Neuronal stem cell (in vitro differentiated cells): ENCODE measurements at regions not wholly inside any gene's neighbourhood (a gene's known extent, or its start where the extent isn't known, plus 50 kb on each side); places are given as distances from the start of the nearest gene placed in this dataset.

Experiments
- DNase-seq: peaks from one replicate; pipeline ENCODE4 v3.0.0-alpha.2; 2013; ENCODE audit warnings: low spot score
- H2AFZ ChIP-seq: one replicate; pipeline ENCODE4 v1.6.1; 2013; ENCODE audit warnings: mild to moderate bottlenecking, low read length, inconsistent platforms
- H2AK5ac ChIP-seq: 2 replicates; pipeline ENCODE4 v1.6.1; 2013; ENCODE audit warnings: low read depth, mild to moderate bottlenecking, inconsistent platforms, low read length, moderate library complexity, mixed read lengths
- H2BK120ac ChIP-seq: 2 replicates; pipeline ENCODE4 v1.6.1; 2013; ENCODE audit warnings: low read depth, mild to moderate bottlenecking, inconsistent platforms, low read length, moderate library complexity, mixed read lengths
- H2BK12ac ChIP-seq: one replicate; pipeline ENCODE4 v1.6.1; 2013; ENCODE audit warnings: low read length, inconsistent platforms
- H2BK15ac ChIP-seq: 2 replicates; pipeline ENCODE4 v1.6.1; 2013; ENCODE audit warnings: mild to moderate bottlenecking, low read length, inconsistent platforms, mixed read lengths
- H2BK5ac ChIP-seq: one replicate; pipeline ENCODE4 v1.6.1; 2013; ENCODE audit warnings: inconsistent platforms, mild to moderate bottlenecking, low read length, moderate library complexity
- H3K14ac ChIP-seq: one replicate; pipeline ENCODE4 v1.6.1; 2013; ENCODE audit warnings: low read length, inconsistent platforms
- H3K18ac ChIP-seq: 2 replicates; pipeline ENCODE4 v1.6.1; 2013; ENCODE audit warnings: low read length, inconsistent platforms
- H3K23ac ChIP-seq: 2 replicates; pipeline ENCODE4 v1.6.1; 2013; ENCODE audit warnings: low read depth, mild to moderate bottlenecking, mixed read lengths, low read length, inconsistent platforms; ENCODE audit not compliant: poor library complexity
- H3K27ac ChIP-seq: replicated peaks from 3 replicates; pipeline ENCODE4 v1.5.1; 2013; ENCODE audit warnings: low read length, inconsistent platforms
- H3K27me3 ChIP-seq, 3 experiments: 2 replicates each; pipeline ENCODE4 v1.6.1; 2013; ENCODE audit warnings: low read length in 3 of 3, mild to moderate bottlenecking in 2 of 3, inconsistent platforms in 1 of 3, low read depth in 1 of 3, mixed read lengths in 1 of 3, moderate library complexity in 1 of 3; ENCODE audit not compliant: control insufficient read depth in 3 of 3, insufficient read depth in 3 of 3
- H3K36me3 ChIP-seq, 2 donors: replicated peaks in 1 of 2; 2 replicates each; pipeline ENCODE4 v1.6.1; 2013; ENCODE audit warnings: low read length in 2 of 2; ENCODE audit not compliant: control insufficient read depth in 2 of 2, insufficient read depth in 2 of 2
- H3K4ac ChIP-seq: 2 replicates; pipeline ENCODE4 v1.6.1; 2013; ENCODE audit warnings: inconsistent platforms, mild to moderate bottlenecking, low read length, moderate library complexity
- H3K4me1 ChIP-seq, 2 donors: 1 replicate in 1 of 2; 2 replicates in 1 of 2; pipeline ENCODE4 v1.6.1; 2013; ENCODE audit warnings: low read length in 2 of 2, low read depth in 1 of 2; ENCODE audit not compliant: control insufficient read depth in 2 of 2, insufficient read depth in 1 of 2
- H3K4me2 ChIP-seq: one replicate; pipeline ENCODE4 v1.6.1; 2013; ENCODE audit warnings: mild to moderate bottlenecking, low read length, inconsistent platforms; ENCODE audit not compliant: insufficient read depth, poor library complexity, severe bottlenecking
- H3K4me3 ChIP-seq, 2 donors: 2 replicates each; pipeline ENCODE4 v1.5.1; 2013; ENCODE audit warnings: low read length in 2 of 2, mild to moderate bottlenecking in 2 of 2, inconsistent platforms in 1 of 2, moderate library complexity in 1 of 2
- H3K79me1 ChIP-seq: one replicate; pipeline ENCODE4 v1.6.1; 2013; ENCODE audit warnings: low read depth, mild to moderate bottlenecking, inconsistent platforms, low read length, moderate library complexity
- H3K9ac ChIP-seq: one replicate; pipeline ENCODE4 v1.6.1; 2013; ENCODE audit warnings: mild to moderate bottlenecking, low read depth, low read length, inconsistent platforms; ENCODE audit not compliant: poor library complexity
- H3K9me3 ChIP-seq, 2 donors: replicated peaks in 1 of 2; 2 replicates each; pipeline versions ENCODE3 to v1.6.1; 2013; ENCODE audit warnings: low read length in 2 of 2, mild to moderate bottlenecking in 2 of 2, inconsistent platforms in 1 of 2, low read depth in 1 of 2, mixed read lengths in 1 of 2, moderate library complexity in 1 of 2; ENCODE audit not compliant: control insufficient read depth in 2 of 2, insufficient read depth in 1 of 2
- H4K8ac ChIP-seq: one replicate; pipeline ENCODE4 v1.6.1; 2013; ENCODE audit warnings: low read depth, mild to moderate bottlenecking, inconsistent platforms, low read length, moderate library complexity
- H4K91ac ChIP-seq: one replicate; pipeline ENCODE4 v1.6.1; 2013; ENCODE audit warnings: low read length, low read depth, mild to moderate bottlenecking, inconsistent platforms; ENCODE audit not compliant: poor library complexity
- WGBS, 2 donors: extraction: QIAGEN DNeasy Blood & Tissue Kit; methylation state at CpG; one replicate each; pipeline ENCODE4 v1.1.7; 2013; ENCODE audit warnings: missing lambda C conversion rate in 2 of 2, mixed read lengths in 1 of 2; ENCODE audit not compliant: insufficient read length in 2 of 2, insufficient replicate concordance in 1 of 2; ENCODE audit errors: extremely low coverage in 2 of 2; 5-methylcytosine and 5-hydroxymethylcytosine counted together

DNA sequence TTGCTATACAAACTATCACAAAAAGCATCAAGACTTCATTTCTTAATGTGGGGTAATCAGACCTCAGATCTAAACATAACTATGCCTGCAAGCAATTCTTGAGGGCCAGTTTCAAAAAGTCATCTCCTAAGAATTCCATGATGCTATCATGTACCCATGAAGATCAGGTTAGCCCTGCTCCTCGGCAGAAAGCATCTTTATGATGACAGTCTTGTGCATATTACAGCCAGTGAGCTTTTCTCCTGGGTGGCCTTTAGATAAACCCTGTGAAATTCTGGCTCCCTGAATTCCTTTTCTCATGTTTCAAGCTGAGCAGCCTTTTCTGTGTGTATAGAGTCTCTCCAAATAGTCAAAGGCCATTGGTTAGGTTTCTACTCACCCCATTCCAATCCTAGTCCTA is 201.9 kb upstream of the MCTP2 start:
- Histone ChIP-seq H3K18ac (no peak overlapping the region), H2BK120ac (no peak overlapping the region), H3K9me3 (no peaks in the 10 kb centered on the region), H3K79me1 (no peaks in the 10 kb centered on the region), H3K27ac (no peak overlapping the region), H2AK5ac (no peak overlapping the region), H3K9ac (no peak overlapping the region), H3K4me3 (no peak overlapping the region), H4K8ac (no peak overlapping the region), H2BK12ac (no peak overlapping the region), H2BK5ac (no peak overlapping the region), H3K14ac (no peak overlapping the region), H2AFZ (no peak overlapping the region), H2BK15ac (no peak overlapping the region), H3K27me3 (no peaks in the 10 kb centered on the region), H3K4me1 (peaks cover 2 to 10% of the 10 kb centered on the region in 2 donors), H3K4me2 (no peak overlapping the region), H3K23ac (no peak overlapping the region), H3K4ac (no peak overlapping the region), H3K36me3 (no peaks in the 10 kb centered on the region), H4K91ac (no peak overlapping the region)
- DNase-seq, result no peak
- no CpG with 5 or more reads among the region's 1 CpG for WGBS, 2 donors

DNA sequence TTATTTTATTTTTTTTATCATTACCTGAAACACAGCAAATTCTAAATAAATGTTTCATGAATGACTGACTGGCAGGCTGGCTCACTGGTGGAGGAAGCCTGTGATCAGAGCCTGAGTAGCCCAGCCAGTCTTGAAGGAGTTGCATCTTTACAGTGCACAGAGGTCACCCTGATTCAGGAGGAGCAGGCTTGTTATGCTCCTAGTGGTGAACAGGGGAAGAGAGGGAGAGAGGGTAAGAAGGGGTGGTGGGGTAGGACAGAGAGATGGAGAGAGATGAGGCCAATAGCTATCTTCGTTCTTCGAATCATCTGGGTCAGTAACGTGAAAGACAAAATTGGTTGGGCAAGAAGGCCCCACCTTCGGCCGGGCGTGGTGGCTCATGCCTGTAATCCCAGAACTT is 202.6 kb upstream of the MCTP2 start:
- H3K18ac ChIP-seq, result no peak overlapping the region
- no peak overlapping the region for H3K23ac ChIP-seq
- H3K9me3 ChIP-seq, result no peaks in the 10 kb centered on the region
- no peak overlapping the region for H3K4me2 ChIP-seq
- H2BK15ac ChIP-seq, result no peak overlapping the region
- no CpG with 5 or more reads among the region's 6 CpGs for WGBS, 2 donors
- no peak overlapping the region for H2AK5ac ChIP-seq
- no peak overlapping the region for H2BK120ac ChIP-seq
- no peaks in the 10 kb centered on the region for H3K79me1 ChIP-seq
- no peak overlapping the region for H3K4me3 ChIP-seq
- no peak overlapping the region for H3K9ac ChIP-seq
- H3K4me1 ChIP-seq, result peaks cover 3 to 10% of the 10 kb centered on the region in 2 donors
- H2AFZ ChIP-seq, result no peak overlapping the region
- no peak overlapping the region for H3K4ac ChIP-seq
- H2BK12ac ChIP-seq, result no peak overlapping the region
- no peaks in the 10 kb centered on the region for H3K27me3 ChIP-seq
- no peak overlapping the region for H4K8ac ChIP-seq
- H3K14ac ChIP-seq, result no peak overlapping the region
- no peaks in the 10 kb centered on the region for H3K36me3 ChIP-seq
- no peak overlapping the region for H3K27ac ChIP-seq
- H4K91ac ChIP-seq, result no peak overlapping the region
- DNase-seq, result no peak
- no peak overlapping the region for H2BK5ac ChIP-seq

DNA sequence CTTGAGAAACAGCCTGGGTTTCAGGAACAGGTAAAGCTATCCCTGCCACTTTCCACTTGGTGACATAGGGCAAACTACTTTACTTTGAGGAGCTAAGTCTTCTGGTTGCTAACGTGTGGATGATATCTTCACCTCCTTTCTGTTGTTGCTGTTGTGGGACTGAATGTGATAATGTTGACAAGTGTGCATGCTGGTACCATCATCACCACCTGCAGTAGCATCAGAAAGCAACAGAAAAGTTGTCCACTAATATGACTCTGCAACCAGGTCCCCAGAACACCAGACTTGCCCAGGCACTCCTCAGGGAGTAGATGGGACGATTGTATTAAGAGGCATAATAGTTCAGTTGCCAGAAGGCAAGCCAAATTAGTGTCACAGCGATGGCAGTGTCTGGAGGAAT is 203.2 kb upstream of the MCTP2 start:
- Histone ChIP-seq H3K23ac (no peak overlapping the region), H3K4ac (no peak overlapping the region), H2AK5ac (no peak overlapping the region), H3K9me3 (no peaks in the 10 kb centered on the region), H3K18ac (no peak overlapping the region), H3K4me1 (peaks cover 3 to 10% of the 10 kb centered on the region in 2 donors), H2BK15ac (no peak overlapping the region), H3K36me3 (no peaks in the 10 kb centered on the region), H2BK12ac (no peak overlapping the region), H2BK120ac (no peak overlapping the region), H3K9ac (no peak overlapping the region), H4K8ac (no peak overlapping the region), H2BK5ac (no peak overlapping the region), H3K27ac (no peak overlapping the region), H3K27me3 (no peaks in the 10 kb centered on the region), H3K4me3 (no peak overlapping the region), H3K14ac (no peak overlapping the region), H2AFZ (no peak overlapping the region), H3K79me1 (no peaks in the 10 kb centered on the region), H3K4me2 (no peak overlapping the region), H4K91ac (no peak overlapping the region)
- DNase-seq, result no peak
- WGBS, 2 donors, result no CpG with 5 or more reads among the region's 3 CpGs

DNA sequence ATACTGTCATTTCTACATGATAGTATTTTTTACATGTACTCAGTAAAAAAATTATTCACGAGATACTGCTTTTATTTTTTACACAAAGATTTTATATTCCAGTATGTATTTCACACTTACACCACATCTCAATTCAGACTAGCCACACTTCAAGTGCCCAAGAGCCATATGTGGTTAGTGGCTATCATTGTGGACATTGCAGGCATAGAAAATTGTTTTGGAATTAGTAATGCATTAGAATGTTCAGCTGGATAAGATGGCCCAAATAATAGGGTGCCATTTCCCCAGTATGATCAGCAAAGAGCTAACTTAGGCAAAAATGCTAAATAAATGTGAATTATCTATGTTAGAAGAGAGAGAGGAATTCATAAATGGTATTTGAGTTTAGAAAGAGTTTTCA is 203.8 kb upstream of the MCTP2 start:
- Histone ChIP-seq H3K14ac (no peak overlapping the region), H3K4me3 (no peak overlapping the region), H2AFZ (no peak overlapping the region), H3K27me3 (no peaks in the 10 kb centered on the region), H3K36me3 (no peaks in the 10 kb centered on the region), H2BK12ac (no peak overlapping the region), H2BK5ac (no peak overlapping the region), H4K8ac (no peak overlapping the region), H3K18ac (no peak overlapping the region), H3K27ac (no peak overlapping the region), H3K4me2 (no peak overlapping the region), H3K9ac (no peak overlapping the region), H4K91ac (no peak overlapping the region), H2BK15ac (no peak overlapping the region), H3K9me3 (no peaks in the 10 kb centered on the region), H2AK5ac (no peak overlapping the region), H3K23ac (no peak overlapping the region), H3K4me1 (peaks cover 3 to 10% of the 10 kb centered on the region in 2 donors), H2BK120ac (no peak overlapping the region), H3K4ac (no peak overlapping the region), H3K79me1 (no peaks in the 10 kb centered on the region)
- no CpG with 5 or more reads among the region's 1 CpG for WGBS, 2 donors
- no peak for DNase-seq
